GM18498 (cell line): ENCODE measurements at regions not wholly inside any gene's neighbourhood (a gene's known extent, or its start where the extent isn't known, plus 50 kb on each side); places are given as distances from the start of the nearest gene placed in this dataset.

Experiments used
- ATAC-seq: cut with Tn5 transposase; IDR thresholded peaks from one replicate; pipeline ENCODE4 v1.9.1; 2021; ENCODE audit warnings: mild to moderate bottlenecking, moderate library complexity; ENCODE audit not compliant: unreplicated experiment

DNA sequence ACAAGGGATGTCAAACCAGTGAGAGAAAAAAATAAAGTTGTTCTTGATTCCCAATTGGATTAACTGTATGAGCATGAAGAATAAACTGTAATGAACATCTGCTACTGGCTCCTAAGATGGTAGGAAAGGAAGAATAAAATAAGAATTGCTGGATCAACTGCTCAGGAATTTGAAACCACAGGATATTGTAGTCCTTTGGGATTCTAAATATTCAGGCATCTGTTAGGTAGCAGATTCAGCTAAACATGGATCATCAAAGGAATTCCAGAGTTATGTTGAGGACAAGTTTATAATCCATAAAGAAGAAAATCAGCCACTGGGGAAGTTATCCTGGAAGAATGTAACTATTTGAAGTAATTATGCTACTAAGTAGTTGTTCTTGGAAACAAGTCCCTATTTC is 65.8 kb downstream of the ISL1 start:
- ATAC-seq: no peak

DNA sequence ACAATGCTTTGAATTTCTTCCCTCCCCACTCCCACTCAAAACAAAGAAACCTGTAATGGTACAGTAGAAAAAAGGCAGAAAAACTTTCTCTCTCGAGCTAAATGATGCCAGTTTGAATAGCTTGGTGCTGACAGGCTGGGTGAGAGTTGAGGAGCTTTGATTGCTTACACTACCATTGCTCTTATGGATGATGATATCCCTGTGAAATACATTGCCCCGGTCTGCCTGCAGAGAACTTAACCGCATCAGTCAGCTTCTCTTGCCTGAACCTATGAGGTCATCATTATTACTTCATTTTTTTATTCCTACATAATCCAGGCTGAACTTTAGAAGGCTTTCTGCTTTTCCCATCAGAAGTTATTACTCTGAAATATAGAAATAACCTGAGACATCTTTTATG is 69.3 kb downstream of the ISL1 start:
- ATAC-seq: no peak

DNA sequence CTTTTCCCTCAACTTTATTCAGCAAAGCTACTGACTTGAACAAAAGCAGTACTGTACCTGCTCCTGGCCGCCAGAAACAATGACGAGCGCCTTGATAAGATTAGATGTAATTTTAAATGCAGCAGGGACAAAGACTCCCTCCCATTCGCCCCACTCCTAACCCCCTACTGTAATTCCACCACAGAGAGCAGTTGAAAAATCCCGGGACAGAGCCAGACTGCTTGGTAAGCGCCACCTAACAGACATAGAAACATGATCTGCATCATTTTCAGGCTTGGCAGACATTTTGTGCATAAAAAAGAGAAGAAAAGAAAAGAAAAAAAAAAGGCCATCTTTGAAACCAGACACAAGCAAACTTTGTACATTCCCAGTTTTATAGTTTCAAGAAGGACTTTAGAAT is 81.9 kb downstream of the ISL1 start:
- ATAC-seq: no peak

DNA sequence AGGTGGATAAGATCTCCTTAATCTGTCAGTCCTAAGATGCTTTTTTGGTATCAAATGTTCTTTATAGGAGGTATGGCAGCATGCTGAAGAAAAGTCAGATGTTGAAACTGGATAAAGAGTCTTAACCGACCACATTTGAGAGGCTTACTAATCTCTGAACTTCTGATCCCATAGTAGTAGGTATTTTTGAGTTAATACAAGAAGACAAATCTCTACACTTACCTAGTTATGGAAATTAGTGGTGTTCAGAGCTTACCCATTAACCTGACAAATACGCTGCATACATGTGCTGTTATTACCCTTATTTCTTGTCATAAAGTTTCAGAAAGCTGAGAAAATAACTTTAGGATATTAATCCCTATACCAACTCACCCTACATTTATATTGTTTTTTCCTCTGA is 83.0 kb downstream of the ISL1 start:
- no peak for ATAC-seq

DNA sequence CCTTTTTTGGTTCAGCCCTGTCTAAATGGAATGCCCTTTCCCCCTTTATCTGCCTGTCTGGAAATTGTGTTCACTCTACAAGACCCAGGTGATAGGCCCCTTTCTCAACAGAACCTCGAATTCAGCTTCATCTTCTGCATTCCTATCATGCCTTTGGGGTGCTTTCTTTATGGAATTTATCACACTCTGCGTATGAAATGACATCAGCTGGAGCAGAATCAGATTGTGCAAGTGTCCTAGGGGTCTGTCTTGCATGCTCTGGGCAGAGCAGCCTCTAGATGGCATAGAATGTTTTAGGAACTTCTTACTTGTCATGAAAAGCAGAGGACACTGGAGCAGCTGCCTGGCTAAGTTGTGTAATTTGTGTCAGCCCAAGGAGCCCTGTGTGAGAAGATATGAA is 84.9 kb downstream of the ISL1 start:
- no peak for ATAC-seq

DNA sequence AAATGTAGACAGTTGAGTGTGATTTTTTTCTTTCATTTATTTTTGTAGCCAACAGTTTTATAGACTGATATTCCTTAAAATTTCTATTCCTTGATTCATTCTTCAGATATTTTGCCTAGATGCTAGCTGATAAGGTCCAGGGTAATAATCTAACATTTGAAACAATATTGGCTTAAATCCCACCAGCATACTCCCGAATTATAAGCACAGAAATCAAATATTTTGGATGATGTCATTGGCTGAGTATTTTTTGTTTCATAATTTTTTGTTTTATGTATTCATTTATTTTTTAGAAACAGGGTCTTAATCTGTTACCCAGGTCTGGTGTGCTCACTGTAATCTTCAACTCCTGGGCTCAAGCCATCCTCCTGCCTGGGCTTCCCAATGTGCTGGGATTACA is 88.4 kb downstream of the ISL1 start:
- ATAC-seq: no peak

DNA sequence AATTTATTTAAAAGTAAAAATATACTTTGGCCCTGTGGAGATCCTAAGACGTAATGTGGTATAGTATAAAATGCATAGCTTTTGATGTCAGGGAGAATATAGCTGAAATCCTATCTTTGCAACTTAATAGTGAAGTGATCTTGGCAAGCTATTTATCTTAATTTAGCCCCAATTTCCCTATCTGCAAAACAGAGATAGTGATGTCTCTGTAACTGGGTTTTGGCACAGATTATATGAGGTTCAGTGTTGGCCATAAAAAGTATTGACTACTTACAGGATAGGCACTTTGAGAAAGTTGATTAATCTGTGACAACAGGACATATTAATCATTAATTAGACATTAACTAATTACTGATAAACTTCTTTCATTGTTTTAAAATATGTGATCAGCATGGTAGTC is 89.2 kb downstream of the ISL1 start:
- ATAC-seq: no peak

DNA sequence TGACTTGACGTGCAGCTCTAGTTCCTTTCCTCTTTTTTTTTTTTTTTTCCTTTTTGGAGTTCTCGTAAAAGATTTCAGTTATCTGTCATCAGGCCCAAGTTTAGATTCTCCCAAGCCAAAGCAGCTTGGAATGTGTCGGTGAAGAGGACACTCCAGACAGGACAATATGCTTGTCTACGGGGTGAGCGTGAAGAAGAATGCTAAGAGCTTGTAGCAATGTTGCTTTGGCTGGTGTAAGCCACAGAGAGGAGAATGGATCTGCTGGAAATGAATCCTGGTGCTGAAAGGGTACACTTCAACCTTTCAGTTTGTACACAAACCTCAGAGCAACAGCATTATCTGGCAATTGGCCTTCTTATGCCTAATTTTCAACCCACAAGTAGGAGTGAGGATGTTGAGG is 92.4 kb downstream of the ISL1 start:
- no peak for ATAC-seq

DNA sequence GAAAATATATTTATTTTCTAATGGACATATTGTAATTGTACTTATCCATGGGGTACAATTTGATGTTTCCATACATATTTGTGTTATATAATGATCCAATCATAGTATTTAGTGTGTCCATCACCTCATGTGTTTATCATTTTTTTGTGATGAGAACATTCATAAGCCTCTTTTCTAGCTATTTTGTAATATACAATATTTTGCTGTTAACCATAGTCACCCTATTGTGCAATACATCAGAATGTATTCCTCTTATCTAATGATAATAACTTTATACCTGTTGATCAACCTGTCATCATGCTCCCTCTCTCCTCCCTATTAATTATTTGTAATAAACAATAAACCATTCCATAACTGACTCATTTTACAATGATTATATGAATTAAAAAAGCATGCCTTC is 93.2 kb downstream of the ISL1 start:
- ATAC-seq: no peak

DNA sequence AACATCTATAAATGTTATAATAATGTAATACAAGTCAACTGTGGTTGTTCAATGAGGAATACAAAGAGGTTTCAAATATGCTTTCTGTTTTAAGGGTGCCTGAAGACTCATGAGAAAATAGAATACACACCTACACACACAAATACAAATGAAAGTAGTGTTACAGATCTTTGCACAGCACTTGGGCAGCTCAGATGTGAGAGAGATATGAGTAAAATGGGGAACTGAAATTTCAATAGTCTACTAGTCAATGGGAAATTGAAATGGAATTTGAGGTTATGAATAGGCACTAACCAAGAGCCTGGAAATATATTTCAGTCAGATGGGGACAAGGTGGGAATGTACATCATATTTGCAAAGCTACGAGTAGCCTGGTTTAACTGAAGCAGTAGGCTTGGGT is 96.6 kb downstream of the ISL1 start:
- peak; percentile 76 for ATAC-seq

DNA sequence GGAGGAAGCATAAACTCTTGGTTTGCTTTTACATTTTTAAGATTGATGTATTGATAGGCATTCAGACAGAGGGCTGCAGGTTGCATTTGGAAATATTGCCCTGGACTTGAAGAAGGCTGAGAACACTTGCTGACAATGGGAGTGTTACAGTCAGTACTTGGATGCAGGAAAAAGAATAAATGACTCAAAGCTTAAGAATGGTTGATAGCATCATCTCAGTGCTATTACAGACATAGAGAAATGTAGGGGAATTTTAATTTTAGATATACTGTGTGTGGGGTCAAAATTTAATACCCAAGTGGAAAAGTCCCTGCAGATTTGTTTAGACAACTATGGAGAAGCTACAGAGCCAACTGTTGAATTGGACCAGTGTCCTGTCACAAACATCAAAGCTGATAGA is 101.1 kb downstream of the ISL1 start:
- no peak for ATAC-seq

DNA sequence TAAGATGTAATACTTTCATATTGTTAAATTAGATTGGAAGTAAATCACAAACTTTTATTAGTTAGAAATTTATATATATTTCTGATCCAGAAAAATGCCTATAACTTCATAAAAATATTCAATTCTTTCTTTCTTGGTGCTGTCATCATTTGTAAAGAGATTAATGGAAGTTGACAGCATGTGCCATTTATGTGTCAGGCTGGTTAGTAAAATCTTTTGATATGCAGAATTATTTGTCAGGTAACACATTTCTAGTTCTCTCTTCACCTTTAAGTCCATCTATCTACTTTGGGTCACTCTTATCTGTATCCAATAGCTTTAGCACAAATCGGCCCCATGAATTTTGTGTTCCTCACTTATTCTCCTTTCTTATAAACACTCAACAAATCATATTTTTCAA is 102.9 kb downstream of the ISL1 start:
- no peak for ATAC-seq

DNA sequence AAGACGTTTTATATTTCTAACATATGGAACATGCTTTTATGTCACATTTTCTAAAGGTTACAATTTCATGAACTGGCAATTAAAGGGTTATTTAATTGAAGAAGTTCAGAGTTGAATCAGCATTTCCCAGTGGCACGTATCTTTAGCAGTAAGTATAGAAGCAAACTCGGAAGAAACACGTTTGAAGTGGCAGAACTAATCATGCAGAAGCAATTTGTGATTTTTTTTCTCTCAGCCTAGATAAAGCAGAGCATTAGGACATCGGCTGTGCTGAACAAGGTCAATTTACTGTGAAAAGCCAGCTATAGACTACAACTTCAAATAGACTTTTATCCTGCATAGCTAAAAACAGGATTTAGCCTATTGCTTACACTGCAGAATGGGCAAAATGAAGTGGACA is 104.7 kb downstream of the ISL1 start:
- ATAC-seq: no peak

DNA sequence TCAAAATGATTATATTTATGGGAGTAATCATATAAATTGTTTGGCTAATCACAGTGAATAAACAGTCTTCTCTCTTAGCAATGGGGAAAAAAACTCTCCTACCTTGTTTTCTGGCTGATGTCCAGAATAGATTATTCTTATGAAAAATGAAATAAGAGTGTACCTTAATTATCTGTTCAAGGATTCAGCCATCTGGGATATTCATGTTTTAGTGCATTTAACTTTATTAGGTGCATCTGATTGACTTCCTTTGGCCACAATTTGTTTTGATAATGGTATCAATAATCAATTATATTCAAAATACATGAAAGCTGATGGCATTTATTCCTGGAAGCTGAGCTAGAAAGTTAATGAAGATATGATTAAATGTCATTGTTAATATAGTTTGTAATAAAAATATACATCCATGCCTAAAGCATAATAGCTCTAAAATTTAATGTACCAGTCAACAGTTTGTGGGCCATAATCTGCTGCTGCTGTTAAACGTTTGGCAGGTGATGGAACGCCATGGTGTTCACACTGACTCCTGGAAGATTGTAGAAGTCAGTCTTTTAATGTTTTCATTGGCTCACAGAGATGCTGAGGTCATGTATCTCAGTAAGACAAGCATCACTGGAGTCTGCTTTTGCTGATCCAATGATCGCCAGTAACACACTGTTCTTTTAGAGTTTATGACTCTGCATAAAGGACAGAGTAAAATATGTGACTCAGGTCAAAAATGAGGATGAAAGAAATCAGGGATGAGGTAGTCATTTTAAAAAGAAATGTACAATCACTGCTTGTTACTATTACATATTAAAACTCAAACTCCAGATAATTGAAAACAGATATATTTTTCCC is 105.8 kb downstream of the ISL1 start:
- no peak for ATAC-seq

DNA sequence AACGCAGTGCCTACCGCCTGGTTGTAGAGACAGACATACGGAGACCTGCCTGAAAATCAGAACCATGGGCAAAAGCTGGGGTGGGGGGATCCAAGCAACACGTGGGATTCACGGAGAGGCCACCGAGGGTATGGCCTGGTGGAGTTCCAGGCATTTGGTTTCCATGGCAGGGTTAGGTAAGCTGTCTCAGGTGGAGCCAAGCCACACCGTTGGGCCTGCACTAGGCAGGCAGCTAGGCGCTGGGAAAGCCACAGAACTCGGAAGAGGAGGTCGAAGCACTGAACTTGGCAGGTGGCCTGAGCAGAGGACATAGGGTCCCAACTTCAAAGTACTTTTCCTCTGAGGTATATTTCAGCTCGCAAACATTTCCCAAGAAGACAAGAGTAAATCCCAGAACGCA is 111.6 kb downstream of the ISL1 start:
- ATAC-seq: no peak

DNA sequence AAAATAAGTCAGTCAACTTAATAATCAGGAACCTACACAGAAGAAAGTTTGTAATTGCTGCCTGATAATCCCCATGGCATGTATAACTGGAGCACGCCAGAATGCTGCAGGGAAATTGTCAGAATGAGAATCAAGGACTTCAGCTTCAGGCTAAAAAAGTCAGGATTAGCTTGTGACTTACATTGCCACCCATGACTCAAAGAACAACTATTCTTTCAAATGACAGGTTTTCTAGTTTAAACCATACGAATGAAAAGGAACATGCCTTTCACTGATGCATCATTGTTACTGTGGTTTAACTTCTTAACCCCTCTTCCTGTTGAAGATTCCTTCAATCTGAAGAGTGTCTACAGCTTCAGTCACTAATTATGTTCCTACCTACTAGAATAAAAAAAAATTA is 112.4 kb downstream of the ISL1 start:
- ATAC-seq: no peak

DNA sequence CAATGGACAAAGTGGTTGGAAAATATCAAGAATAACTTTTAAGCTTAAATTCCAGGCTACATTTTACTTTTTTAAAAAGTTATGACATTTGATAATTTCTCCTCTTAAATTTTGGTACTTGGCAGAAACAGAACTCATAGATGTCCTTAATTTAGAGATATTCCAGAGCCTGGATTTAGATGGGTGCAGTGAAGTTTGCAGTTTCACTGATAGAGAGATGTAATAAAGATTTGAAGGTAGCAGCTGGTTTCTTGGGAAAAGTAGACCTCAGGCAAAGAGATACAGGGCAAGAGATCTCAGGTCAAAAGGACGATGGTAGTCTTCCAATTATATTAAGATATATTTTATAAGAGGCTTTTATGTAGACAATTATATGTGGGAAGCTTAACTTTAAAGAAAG is 134.6 kb downstream of the ISL1 start:
- no peak for ATAC-seq

DNA sequence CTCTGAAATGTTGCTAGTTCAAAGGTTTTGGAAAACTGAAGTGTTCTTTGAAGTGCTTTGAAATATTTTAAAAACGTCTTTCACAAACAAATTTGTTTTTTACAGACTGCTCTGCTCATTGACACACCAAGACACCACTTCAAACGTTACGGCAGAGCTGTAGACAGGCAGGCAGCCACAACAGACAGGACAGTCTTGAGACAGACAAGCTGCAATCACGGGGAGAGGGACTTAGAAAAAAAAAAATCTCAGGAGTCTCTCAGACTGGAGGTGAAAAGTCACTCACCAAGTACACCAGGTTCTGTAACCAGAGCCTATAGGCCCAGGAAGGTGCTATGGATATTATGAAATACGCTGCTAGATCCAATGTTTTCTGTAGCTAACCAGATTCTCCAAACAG is 135.4 kb downstream of the ISL1 start:
- ATAC-seq: no peak

DNA sequence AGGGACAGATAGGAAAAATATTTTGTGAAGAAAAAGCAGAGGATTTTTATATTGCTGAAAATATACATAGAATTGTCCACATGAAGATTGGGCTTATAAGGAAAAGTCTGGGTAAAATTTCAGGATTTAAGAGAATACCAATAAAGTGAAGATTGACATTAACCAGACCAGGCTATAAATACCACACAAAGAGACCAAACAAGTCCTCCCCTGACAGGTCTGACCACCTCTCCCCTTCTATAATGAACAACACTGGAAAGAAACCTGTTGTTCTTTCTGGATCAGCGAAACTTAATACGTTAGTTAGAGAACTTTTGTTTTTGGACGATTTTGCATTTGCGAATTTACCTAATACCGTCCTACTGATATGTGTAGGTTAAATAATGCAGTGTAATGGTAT is 138.3 kb downstream of the ISL1 start:
- ATAC-seq: no peak

DNA sequence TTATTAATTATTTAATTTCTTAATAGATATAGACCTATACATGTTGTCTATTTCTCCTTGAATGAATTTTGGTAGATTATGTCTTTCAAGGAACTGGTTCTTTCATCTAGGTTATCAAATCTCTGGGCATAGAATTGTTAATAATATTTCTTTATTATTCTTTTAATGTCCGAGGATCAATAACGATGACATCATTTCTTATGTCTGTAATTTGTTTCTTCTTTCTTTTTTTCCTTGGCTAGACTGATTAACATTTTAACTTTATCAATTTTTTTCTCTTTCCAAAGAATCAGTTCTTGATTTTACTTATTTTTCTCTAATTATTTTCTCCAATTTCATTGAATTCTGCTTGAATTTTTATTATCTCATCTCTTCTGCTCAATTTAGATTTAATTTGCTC is 156.0 kb downstream of the ISL1 start:
- no peak for ATAC-seq

DNA sequence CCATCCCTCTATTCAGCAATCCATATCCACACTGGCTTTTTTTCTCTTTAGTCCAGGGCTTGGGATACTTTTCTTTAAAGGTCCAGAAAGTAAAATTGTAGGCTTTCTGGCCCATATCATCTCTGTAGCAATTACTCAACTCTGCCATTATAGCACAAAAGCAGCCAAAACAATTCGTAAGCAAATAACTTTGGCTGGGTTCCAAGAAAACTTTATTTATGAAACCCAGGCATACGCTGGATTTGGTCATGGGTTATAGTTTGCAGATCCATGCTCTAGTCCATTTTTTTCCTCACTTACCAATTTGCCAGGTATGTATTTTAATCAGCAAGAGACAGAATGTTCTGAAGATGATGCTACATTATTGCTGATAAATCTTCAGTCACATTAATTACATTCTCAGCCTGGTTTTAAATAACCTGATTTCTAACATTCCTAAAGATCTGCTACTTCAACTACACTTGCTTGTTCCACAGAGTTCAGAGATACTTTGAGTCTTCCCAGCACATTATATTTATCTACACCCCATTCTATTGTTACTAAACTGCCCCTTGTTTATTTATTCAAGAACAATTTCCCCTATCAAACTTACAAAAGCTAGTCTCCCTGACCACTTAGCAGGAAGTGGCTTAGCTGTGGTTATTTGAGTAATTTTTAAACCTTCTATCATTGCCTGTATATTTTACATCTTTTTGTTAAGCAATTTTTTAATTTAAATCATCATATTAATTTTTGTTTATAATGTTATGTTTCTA is 161.0 kb downstream of the ISL1 start:
- ATAC-seq: no peak

DNA sequence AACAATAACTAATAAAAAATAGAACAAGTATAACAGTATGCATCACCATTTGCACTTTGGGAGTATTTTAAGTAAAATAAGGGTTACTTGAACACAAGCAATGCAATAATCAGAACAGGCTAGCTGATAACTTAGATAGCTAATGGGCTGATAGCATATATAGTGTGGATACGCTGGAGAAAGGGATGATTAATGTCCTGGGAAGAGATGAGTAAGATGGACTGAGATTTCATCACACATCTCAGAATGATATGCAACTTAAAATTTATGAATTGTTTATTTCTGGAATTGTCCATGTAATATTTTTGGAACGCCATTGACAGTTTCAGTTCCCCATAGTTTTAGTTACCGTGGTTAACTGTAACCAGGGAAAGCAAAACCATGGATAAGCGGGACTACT is 173.6 kb downstream of the ISL1 start:
- ATAC-seq: no peak

DNA sequence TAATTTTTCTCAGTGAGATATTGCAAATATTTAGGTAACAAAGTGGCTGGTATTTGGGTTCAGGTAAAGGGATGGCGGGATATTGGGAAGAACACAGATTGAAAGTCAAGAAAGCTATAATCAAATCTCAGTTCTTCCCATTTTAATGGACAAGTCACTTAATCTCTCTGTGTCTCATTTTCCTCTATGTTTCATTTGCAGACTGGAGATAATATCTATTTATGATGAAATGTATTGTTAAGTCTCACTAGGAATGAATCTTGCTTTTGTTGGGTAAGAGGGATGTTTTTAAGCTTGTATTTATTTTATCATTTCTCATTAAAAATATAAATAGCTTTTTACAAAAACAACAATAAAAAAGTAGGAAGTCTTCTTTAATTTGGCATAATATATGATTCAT is 175.4 kb downstream of the ISL1 start:
- no peak for ATAC-seq
